ENCODE measurements at regions not wholly inside any gene's neighbourhood (a gene's known extent, or its start where the extent isn't known, plus 50 kb on each side); places are given as distances from the start of the nearest gene placed in this dataset.

- DNase-seq (ENCODE audit: low read depth in 4 of 4, low spot score in 3 of 4): peak in 2 of 4 donors; percentile 49 to 56
Observed at GRCh38 chr21:35940074-35940927, 120.0 kb downstream of the SETD4 start.

GRCh38 chr21:35938446-35938845 is 121.9 kb downstream of the SETD4 start:
- DNase-seq (ENCODE audit: low read depth in 4 of 4, low spot score in 3 of 4): no peak

- no peak for DNase-seq (ENCODE audit: low read depth in 4 of 4, low spot score in 3 of 4)
Observed at GRCh38 chr21:35933466-35933865, 126.9 kb downstream of the SETD4 start.

GRCh38 chr21:35932232-35932911 is 128.0 kb downstream of the SETD4 start:
- DNase-seq (ENCODE audit: low read depth in 4 of 4, low spot score in 3 of 4): no peak

GRCh38 chr21:35929901-35930300 is 130.4 kb downstream of the SETD4 start:
- no peak for DNase-seq (ENCODE audit: low read depth in 4 of 4, low spot score in 3 of 4)

GRCh38 chr21:35927262-35927661 is 133.1 kb downstream of the SETD4 start:
- DNase-seq (ENCODE audit: low read depth in 4 of 4, low spot score in 3 of 4): no peak

- no peak for DNase-seq (ENCODE audit: low read depth in 4 of 4, low spot score in 3 of 4)
Observed at GRCh38 chr21:35926003-35926740, 134.2 kb downstream of the SETD4 start.

GRCh38 chr21:35925497-35925896 is 134.8 kb downstream of the SETD4 start:
- DNase-seq (ENCODE audit: low read depth in 4 of 4, low spot score in 3 of 4): no peak

- DNase-seq (ENCODE audit: low read depth in 4 of 4, low spot score in 3 of 4): no peak
Observed at GRCh38 chr21:35924714-35925301, 135.5 kb downstream of the SETD4 start.

- DNase-seq (ENCODE audit: low read depth in 4 of 4, low spot score in 3 of 4): no peak
Observed at GRCh38 chr21:35923971-35924370, 136.4 kb downstream of the SETD4 start.

- DNase-seq (ENCODE audit: low read depth in 4 of 4, low spot score in 3 of 4): no peak
Observed at GRCh38 chr21:35922618-35923017, 137.7 kb downstream of the SETD4 start.

GRCh38 chr21:35921471-35921870 is 138.9 kb downstream of the SETD4 start:
- no peak for DNase-seq (ENCODE audit: low read depth in 4 of 4, low spot score in 3 of 4)

GRCh38 chr21:35920436-35920835 is 139.9 kb downstream of the SETD4 start:
- no peak for DNase-seq (ENCODE audit: low read depth in 4 of 4, low spot score in 3 of 4)

GRCh38 chr21:35915030-35915429 is 145.3 kb downstream of the SETD4 start:
- no peak for DNase-seq (ENCODE audit: low read depth in 4 of 4, low spot score in 3 of 4)

- DNase-seq (ENCODE audit: low read depth in 4 of 4, low spot score in 3 of 4): no peak
Observed at GRCh38 chr21:35911412-35912191, 148.7 kb downstream of the SETD4 start.

GRCh38 chr21:35909456-35910223 is 150.7 kb downstream of the SETD4 start:
- DNase-seq (ENCODE audit: low read depth in 4 of 4, low spot score in 3 of 4): no peak

- DNase-seq (ENCODE audit: low read depth in 4 of 4, low spot score in 3 of 4): no peak
Observed at GRCh38 chr21:35908311-35909078, 151.8 kb downstream of the SETD4 start.

GRCh38 chr21:35906586-35906985 is 153.7 kb downstream of the SETD4 start:
- no peak for DNase-seq (ENCODE audit: low read depth in 4 of 4, low spot score in 3 of 4)

GRCh38 chr21:35905963-35906345 is 154.4 kb downstream of the SETD4 start:
- no peak for DNase-seq (ENCODE audit: low read depth in 4 of 4, low spot score in 3 of 4)

Data from right renal pelvis (tissue), 4 donors.